Renal cortex interstitium (tissue), 11 donors: ENCODE measurements at regions not wholly inside any gene's neighbourhood (a gene's known extent, or its start where the extent isn't known, plus 50 kb on each side); places are given as distances from the start of the nearest gene placed in this dataset.
"Not testable (repeated sequence)": the region's sequence is repeated elsewhere in the genome, so short reads cannot be mapped to it uniquely, and the experiment has no call there.

Experiments
- DNase-seq, 11 donors: peaks; one replicate each; pipeline ENCODE4 v3.0.0-alpha.2; 2013; ENCODE audit warnings: low read depth in 9 of 11, low spot score in 4 of 11; ENCODE audit errors: extremely low read depth in 1 of 11

DNA sequence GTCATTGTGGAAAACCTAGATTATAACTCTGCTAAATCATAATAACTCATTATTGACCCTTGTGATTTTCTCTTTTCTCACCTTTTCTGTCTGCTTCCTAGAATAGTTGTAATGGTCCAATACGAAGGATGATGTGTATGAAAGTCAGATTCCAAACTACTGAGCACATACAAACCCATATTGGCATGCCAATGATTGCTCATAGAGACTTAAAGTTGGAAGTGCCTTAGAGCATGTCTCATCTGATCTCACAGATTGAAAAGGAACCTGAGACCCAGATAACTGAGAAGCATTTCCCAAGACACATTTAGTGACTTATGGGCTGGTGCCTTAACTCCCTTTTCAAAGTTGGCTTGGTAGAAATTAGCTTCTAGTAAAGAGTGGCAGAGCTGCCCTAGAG, 594.3 kb downstream of the REEP3 start:
- no peak for DNase-seq

DNA sequence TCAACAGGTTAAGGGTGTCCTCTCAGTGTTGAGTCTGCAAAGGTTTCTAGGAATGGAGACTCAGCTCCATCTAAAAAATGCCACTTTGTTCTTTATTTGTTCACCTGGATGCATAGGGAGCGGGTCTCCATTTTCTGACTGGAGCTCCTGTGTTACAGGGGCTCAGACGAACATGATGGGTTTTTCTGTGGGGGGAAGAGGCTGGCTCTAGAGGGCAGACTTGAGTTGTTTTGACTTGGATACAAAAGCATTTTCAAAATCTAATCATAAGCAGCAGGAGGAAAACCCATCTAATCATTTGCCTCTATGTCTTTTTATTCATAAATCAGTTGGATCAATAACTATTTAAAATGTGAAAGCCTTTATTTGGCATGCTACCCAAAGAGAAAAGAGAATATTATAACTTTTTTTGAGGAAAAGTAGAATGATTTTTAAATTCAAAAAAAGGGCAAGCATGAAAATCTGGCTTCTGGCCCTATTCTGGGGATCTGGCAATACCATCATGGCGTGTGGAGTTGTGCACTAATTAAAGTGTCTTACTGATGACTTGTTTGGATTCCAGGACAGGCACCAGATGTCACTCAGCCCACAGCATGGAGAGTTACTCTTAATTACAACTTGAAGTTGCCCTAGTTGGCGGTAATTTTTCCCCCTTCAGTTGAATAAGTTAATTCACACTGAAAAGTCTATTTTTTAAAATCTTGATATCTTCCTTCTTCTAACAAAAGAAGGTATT, 594.9 kb downstream of the REEP3 start:
- no peak for DNase-seq

DNA sequence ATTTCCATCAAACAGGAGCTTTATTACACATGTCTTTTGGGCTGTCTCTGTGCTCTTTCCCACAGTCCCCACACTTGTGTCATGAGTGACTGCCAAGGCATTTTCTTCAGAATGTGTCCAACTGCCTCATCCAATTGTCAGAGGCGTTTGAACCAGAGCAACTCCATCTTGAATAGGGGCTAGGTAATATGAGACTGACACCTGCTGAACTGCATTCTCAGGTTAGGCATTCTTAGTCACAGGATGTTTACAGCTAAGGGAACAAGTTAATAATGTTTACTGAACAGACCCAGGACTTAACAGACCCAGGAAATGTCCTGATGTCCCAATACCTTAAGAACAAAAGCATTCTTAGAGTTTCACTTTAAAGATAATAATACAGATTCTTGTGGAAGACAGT, 595.5 kb downstream of the REEP3 start:
- no peak for DNase-seq

DNA sequence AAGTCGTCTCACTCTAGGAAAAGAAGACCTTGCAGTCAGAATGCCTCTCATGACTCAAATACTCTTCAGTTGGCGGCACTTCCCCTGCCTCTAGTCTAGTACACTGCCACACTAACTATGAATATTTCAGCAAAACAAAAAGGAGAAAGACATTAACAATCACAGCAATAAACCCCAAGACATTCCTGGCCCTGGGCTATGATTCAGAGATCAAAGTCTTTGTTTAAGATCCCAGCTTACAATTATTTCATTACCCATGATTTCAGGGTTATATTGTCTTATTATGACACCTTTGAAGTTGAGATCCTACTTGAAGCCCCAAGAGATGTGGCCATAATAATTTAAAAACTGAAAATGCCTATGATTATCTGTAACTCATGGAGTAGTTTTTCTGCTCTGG, 597.5 kb downstream of the REEP3 start:
- DNase-seq = no peak

DNA sequence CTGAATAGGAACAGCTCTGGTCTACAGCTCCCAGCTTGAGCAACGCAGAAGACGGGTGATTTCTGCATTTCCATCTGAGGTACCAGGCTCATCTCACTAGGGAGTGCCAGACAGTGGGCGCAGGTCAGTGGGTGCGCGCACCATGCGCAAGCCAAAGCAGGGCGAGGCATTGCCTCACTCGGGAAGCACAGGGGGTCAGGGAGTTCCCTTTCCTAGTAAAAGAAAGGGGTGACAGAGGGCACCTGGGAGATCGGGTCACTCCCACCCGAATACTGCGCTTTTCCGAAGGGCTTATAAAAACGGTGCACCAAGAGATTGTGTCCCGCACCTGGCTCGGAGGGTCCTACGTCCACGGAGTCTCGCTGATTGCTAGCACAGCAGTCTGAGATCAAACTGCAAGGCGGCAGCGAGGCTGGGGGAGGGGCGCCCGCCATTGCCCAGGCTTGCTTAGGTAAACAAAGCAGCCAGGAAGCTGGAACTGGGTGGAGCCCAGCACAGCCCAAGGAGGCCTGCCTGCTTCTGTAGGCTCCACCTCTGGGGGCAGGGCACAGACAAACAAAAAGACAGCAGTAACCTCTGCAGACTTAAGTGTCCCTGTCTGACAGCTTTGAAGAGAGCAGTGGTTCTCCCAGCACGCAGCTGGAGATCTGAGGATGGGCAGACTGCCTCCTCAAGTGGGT, 599.2 kb downstream of the REEP3 start:
- DNase-seq = not testable (repeated sequence)

DNA sequence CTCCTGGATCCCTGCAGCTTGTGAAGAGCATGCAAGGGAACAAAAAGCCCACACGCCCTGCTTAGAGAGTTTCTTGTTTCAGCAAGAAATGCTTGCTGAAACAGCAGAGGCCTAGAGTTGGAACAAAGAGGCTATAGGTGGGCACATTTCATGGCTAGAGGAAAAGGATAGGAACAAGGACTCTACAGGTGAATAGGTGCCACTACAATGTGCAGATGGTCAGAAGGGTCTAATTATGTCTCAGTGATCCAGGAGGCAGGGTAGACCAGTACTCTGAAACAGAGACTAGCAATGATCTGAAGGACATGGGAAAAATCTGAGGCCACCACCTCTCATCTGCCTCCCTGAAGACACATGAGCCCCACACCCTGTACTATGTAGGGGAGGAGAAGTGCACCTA, 609.0 kb downstream of the REEP3 start:
- DNase-seq = no peak

DNA sequence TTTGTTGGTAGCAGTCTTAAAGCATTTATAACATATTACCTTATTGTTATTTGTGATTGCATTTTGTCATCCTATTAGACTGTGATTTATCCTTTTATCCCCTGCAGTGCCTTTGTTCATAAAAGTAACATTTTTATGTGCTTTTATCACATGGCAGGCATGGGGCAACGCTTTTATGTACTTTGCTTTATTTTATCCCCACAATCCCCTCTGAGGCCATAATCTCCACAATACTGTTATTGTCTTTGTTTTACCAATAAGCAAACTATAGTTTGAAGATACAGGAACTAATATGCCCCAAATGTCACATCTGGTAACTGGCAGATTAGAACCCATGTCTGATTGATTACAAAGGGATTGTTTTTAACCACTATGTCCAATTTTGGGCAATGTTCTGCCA, 613.5 kb downstream of the REEP3 start:
- DNase-seq = no peak

DNA sequence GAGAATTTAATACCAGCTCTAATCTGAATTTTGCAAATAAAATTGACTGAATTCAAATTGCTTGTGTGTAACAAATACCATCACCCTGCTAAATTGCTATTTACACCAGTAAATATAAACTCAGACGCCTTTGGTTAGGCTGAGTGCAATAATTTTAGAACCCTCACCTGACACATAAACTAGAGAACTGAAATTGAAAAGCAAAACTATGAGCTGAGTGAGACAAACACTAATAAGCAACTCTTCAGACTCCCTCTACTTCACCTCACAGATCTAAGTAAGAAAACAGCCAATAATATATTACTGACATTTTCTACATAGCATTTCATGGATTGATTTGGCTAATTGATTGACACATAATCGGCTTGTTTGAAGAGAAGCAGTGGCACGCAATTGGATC, 621.2 kb downstream of the REEP3 start:
- no peak for DNase-seq

DNA sequence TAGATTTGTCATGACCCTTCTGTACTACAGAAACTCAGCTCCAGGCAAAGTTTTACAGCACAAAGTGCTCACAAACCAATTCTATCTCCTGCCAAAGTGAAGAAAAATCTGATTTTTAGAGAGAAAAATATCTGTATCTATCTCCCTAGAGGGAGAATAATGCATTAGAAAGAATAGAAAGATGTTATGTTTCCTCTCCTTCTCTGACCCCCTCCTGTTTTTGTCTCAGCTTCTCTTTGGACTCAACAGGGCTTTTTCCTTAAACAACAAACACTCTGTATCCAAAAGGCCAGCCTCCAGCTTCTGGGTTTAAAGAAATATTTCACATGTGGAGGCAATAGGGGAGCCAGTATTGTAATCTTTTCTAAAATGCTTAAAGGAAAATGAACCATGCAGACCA, 627.4 kb downstream of the REEP3 start:
- DNase-seq = no peak

DNA sequence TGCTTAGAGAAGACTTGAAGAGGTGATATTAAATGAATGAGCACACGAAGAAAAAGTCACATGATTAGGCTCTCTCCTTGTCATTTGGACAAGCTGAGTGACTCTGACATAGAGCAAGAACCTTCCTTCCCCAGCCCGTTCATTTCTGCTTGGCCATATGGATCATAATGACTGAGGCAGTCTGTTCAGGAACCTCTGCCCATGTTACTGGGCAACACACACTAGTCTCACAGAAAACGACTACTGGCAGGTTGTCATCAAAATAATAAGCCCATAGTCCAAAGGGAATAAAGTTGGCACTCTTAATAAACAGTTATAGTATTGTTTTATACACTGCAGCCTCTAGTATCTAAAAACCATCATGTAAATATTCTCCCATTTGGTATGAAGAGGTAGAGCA, 635.0 kb downstream of the REEP3 start:
- DNase-seq = no peak

DNA sequence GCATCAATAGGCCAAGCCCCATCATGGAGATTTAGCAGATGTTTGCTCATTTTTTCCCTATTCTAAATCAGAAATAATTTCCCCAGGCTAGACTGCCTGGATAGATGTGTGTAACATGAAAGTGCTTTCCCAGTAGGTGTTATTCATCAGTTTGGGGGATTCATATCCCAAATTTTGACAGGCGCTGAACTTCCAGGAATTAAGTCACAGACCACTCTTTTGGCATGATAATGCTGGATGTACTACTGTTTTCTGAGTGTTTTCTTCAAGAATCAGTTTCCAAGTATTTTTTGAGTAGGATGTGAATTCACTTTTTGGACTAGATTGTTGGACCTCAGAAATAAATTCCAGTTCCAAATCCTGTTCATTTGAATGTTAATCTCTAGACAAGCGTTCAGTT, 637.4 kb downstream of the REEP3 start:
- DNase-seq = no peak

DNA sequence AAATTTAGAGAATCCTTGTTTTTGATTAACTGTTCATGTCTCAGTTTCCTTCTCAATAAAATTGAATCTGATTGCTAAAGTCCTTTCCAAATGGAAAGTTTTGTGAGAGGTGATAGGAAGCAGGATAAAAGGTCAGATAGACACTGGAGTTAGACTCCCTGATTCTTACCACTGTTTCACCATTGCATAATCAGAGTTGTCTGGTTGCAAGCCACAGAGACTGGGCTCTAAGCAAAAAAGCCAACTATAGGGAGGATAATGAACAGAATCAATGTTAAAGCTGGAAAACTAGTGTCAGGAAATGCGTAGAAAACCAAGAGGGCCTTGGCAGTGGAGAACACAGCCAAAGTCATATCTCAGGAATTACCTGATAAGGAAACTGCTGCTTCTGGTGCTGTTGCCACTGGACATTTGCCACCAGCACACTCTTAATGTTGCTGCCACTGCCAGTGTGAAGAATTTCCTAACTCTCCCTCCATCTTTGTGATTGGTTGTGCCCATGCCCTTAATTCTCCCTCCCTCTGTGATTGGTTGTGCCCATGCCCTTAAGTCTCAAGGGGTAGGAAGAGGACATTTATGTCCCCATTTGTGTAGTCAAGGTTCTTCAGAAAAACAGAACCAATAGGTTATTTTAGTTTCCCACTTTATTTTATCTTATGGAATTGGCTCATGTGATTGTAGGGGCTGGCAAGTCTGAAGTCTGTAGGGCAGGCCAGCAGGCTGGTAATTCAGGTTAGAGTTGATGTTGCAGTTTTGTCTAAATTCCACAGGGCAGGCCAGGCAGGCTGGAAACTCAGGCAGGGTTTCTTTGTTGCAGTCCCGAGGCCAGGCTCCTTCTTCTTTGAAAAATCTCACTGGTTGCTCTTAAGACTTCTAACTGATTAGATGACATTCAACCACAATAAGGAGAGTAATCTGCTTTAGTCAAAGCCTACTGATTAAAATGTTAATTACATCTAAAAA, 639.0 kb downstream of the REEP3 start:
- no peak for DNase-seq

DNA sequence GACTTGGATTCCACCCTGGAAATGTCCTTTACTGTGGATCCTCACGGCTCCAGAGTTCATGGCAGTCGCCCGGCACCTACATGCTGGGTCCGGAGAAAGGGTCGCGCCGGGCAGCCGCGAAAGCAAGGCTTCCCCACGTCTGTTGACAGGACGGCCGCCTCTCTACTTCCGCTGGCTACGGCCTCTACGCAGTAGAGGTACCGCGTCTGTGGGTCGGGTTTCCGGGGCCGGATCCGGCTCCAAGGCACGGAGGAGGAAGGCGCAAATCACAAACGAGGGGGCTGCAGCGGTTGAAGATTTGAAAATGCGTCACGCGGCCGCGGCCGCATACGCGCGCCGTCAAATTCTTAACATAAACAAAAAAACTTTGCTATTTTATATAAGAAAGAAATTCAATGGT, 649.6 kb downstream of the REEP3 start:
- DNase-seq = no peak

DNA sequence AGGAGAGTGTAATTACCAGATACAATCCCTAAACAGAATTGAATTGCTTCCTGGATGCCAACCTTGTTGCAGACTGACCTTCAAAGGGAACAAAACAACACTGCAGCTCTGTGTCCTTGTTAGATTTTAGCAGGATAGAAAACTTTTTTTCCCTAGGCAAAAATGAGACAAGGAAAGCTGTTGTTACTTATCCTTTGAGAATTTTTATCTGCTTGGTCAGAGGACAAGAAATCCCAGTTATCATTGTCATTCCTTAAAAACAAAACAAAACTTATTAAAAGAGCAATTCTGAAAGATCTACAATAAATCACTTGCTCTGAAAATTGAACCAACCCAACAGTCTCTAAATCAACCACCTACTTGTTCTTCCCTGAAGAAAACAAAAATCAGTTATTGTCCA, 652.6 kb downstream of the REEP3 start:
- no peak for DNase-seq

DNA sequence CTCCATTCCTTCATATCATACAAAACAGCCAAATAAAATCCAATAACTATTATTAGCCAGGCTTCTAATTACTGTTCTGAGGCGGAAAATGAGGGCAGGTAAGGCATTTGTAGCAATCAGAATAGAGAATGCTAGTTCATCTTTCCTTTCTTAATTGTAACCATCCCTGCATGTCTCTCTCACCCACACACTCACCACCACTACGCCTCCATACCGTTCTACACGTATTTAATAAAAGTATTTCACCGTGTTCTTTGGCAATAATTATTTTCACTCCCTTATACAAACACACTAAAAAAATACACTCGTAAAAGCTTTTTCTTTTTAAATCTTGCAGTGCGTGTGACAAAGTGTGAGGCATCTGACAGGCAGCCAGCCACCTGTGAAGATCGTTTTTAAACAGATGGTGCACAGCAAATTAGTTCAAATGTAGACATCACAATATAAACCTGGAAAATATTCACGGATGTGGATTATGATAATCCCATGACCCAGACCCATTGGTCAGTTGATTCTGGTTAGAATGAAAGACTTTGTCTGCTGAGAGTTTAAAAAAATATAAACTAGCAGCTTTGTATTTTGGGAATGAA, 653.6 kb downstream of the REEP3 start:
- no peak for DNase-seq

DNA sequence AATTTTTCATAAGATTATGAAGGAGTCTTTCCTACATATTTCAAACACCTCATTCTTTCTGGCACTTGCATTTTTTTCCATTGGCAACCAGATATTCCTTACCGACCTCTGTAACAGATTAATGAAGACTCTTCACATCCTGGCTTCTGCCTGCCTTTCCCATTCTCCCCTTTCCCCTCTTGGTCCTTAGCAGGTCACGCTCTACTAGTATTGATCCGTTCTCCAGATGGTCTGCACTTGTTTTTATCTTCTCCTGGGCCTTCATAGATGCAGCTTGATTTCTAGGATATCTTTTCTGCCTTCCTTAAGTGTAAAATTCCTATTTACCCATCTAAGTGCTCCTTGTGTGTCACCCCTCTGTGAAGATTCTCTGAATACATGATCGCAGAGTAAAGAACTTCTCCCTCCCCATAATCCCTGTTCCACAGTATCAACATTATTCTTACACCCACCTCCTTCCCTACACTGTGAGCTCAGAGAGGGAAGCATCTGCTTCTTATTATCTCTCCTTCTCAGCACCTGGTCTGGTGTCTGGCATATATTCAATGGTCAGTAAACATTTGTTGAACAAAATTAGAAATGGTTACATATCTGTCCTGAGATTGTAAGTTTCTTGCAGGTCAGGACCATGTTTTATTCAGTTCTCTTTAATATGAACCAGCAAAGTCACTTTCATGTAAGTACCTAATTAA, 654.2 kb downstream of the REEP3 start:
- DNase-seq = no peak

DNA sequence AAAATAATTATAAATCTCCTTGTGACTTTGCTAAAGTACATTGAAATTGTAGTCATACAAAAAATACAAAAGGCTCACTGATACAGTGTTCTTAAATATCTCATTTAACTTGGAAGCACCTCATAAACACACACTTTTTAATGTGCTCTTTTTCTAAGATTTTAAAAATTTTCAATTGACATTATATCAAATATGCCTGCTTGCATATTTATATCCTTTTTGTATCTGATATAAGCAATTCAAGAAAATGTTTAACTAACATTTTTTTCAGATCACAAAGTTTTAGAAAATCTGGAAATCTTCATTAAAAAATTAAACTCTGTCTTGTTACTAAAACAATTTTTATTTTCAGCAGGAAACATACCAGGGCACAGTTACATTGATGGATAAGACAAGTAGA, 661.5 kb downstream of the REEP3 start:
- DNase-seq = no peak

DNA sequence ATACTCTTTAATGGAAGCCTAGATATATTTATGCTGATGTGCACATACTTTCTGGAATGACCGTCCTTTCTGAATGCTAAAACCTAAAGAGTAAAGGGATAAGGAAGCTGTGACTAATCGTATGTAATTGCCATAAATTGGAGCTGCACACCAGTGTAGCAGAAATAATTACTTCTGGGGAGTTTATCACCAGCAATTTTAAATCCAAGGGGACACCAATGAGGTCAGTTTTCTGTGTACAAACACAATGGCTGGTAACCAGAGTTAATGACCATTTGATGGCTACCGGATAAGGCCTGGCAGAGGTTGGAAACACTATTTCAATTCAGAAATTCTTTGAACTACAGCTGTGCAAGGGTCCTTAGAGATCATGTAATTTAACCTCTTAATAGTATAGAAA, 670.1 kb downstream of the REEP3 start:
- peak in 5 of 11 donors; percentile 2 to 31 (median 13) for DNase-seq
